ENCODE measurements at regions not wholly inside any gene's neighbourhood (a gene's known extent, or its start where the extent isn't known, plus 50 kb on each side); places are given as distances from the start of the nearest gene placed in this dataset.

GRCh38 chr4:54840992-54841768 lies 183.4 kb downstream of the KIT start:
- TF ChIP-seq CTCF (IDR thresholded peaks at IDR 0.05), result no peak
- TF ChIP-seq POLR2A (IDR thresholded peaks at IDR 0.05), result no peak

Measured in uterus (tissue), 2 donors.